ENCODE measurements at regions not wholly inside any gene's neighbourhood (a gene's known extent, or its start where the extent isn't known, plus 50 kb on each side); places are given as distances from the start of the nearest gene placed in this dataset.

DNA sequence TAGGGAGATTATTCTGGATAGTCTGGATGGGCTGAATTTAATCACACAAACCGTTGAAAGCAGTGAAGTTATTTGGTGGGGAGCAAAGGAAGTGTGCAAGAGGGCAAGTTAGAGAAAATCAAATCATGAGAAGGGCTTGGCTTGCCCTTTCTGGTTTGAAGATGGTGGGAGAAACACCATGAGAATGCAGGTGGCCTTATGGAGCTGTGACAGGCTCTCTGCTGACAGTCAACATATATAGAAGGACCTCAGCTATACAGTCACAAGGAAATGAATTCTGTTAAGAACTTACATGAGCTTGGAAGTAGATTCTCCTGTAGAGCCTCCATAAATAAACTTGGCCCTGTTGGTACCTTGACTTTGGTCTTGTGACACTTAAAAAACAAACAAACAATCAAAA, 72.3 kb downstream of the GMNC start:
- H3K9me3 Mint-ChIP-seq = peaks cover 0 to 7% of the 10 kb centered on the region in 2 donors
- no peak for ATAC-seq
- H3K27ac Mint-ChIP-seq = no peak overlapping the region
- no peak for DNase-seq (ENCODE audit: low spot score in 2 of 2)
- no peaks in the 10 kb centered on the region for H3K36me3 Mint-ChIP-seq

DNA sequence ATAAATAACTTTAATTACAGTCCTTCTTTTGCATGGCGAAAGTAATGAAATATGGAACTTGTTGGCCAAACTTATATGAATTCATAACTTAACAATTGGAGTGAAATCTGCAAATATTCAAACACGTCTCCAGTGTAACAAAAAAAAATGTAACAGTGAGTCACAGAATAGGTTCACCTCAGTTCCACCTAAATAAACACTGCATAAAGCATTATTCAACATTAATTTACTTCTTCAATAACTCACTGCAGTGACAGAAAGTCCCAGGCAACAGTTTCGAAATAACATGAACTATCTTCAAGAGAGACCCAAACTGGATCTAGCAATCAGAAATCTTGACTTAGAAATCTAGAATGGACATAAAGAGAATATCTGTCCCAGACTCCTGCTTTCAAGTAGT, 75.6 kb downstream of the GMNC start:
- Mint-ChIP-seq H3K9me3 (peaks cover 0 to 7% of the 10 kb centered on the region in 2 donors), H3K36me3 (no peaks in the 10 kb centered on the region), H3K27ac (no peak overlapping the region)
- no peak for DNase-seq (ENCODE audit: low spot score in 2 of 2)
- ATAC-seq = no peak

DNA sequence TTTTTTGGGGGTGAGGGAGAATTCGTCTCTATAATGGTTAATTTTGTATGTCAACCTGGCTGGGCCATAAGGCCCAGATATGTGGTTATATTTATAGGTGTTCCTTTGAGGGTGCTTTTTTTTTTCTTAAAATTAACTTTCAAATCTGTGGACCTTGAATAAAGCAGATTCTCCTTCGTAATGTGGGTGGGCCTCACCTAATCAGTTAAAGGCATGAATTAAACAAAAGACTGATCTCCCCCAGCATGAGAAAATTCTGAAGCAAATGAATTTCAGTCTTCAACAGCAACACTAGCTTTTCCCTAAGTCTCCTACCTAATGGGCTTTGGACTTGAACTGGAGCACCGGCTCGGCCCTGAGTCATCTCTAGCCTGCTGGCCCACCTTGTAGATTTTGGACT, 77.4 kb downstream of the GMNC start:
- peak overlapping the region in 1 of 2 donors; percentile 61 for H3K27ac Mint-ChIP-seq
- DNase-seq (ENCODE audit: low spot score in 2 of 2) = no peak
- no peaks in the 10 kb centered on the region for H3K36me3 Mint-ChIP-seq
- ATAC-seq = no peak
- H3K9me3 Mint-ChIP-seq = peaks cover 0 to 7% of the 10 kb centered on the region in 2 donors

DNA sequence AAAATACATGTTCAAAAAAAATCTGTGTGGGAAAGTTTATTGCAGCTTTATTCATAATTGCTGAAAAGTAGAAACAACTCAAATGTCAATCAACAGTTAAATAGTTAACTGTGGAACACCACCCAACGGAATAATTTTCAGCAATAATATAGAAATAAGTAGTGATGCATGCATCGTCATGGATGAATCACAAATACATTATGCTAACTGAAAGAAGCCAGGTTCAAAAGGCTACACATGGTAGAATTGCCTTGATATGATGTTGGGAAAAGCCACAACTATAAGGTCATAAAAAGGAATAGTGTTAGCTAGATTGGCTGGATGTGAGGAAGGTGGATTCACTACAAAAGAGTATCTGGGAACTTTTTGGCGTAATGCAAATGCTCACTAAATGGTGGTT, 82.0 kb downstream of the GMNC start:
- no peaks in the 10 kb centered on the region for H3K9me3 Mint-ChIP-seq
- DNase-seq (ENCODE audit: low spot score in 2 of 2) = no peak
- H3K36me3 Mint-ChIP-seq = no peaks in the 10 kb centered on the region
- H3K27ac Mint-ChIP-seq = no peak overlapping the region
- ATAC-seq = no peak

DNA sequence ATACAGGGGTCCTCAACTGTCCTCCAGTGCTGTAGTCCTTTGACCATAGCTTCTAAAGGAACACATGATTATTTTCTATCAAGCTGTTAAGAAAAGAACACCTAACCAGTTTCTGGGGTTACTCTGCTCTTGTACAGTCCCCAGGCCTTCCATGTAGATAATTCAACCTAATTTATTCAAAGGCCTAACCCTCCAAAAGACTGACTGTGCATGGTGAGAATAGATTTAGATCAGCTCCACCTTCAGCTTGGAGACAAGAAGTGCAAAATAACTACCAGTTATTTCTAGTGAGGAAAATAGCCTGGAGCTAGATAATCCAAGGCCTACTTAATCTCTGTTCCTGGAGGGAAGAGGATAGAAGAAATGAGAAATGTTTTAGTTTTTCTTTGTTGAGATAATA, 87.9 kb downstream of the GMNC start:
- Mint-ChIP-seq H3K27ac (no peak overlapping the region), H3K36me3 (peaks cover 0 to 16% of the 10 kb centered on the region in 2 donors), H3K9me3 (peaks cover 15 to 20% of the 10 kb centered on the region in 2 donors)
- no peak for DNase-seq (ENCODE audit: low spot score in 2 of 2)
- no peak for ATAC-seq

DNA sequence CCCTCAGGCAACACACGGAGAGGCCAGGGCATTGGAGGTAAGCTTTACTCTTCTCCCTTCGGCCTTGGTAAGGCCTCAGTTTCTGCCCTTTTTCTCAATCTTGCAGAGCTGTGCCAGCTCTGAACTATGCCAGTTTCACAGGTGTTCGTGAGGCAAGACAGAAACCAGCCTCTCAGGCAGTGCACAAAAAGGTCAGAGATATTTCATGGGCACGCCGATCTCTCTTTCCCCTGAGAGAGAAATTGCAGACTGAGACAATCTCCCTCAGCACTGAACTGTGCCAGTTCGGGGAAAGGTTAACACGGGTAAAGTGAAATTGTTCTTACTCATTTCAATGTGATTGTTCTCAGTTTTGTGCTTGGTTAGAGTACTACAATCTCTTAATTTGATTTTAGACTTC, 88.5 kb downstream of the GMNC start:
- ATAC-seq (no peak), DNase-seq (ENCODE audit: low spot score in 2 of 2) (no peak)
- no peak overlapping the region for H3K27ac Mint-ChIP-seq
- peaks cover 0 to 16% of the 10 kb centered on the region in 2 donors for H3K36me3 Mint-ChIP-seq
- H3K9me3 Mint-ChIP-seq = peaks cover 15 to 20% of the 10 kb centered on the region in 2 donors

DNA sequence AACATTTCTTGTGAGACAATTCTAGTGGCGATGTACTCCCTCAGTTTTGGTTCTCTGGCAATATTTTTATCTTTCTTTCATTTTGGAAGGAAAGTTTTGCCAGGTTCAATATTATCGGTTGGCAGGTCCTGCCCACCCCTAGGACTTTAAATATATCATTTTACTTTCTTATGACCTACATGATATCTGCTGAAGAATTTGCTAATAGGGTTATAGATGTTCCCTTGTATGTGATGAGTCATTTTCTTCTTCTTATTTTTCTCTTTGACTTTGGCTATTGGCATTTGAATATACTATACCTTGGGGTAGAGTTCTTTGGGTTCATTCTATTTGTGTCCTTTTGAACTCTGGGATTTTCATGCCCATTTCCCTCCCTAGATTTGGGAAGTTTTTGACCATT, 89.7 kb downstream of the GMNC start:
- H3K27ac Mint-ChIP-seq = no peak overlapping the region
- no peak for ATAC-seq
- DNase-seq (ENCODE audit: low spot score in 2 of 2) = no peak
- peaks cover 0 to 16% of the 10 kb centered on the region in 2 donors for H3K36me3 Mint-ChIP-seq
- H3K9me3 Mint-ChIP-seq = peaks cover 15 to 20% of the 10 kb centered on the region in 2 donors

DNA sequence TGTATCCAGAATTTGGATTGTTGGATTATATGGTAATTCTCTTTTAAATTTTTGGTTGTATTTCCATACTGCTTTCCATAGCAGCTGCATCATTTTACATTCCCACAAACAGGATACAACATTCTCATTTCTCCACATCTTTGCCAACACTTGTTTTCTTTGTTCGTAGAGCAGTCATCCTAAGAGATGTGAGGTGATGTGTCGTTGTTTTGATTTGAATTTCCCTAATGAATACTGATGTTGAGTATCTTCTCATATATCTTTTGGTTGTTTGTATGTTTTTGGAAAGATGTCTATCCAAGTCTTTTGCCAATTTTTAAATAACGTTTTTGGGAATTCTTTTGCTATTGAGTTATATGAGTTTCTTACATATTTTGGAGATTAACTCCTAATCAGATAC, 93.6 kb downstream of the GMNC start:
- DNase-seq (ENCODE audit: low spot score in 2 of 2) = no peak
- Mint-ChIP-seq H3K27ac (no peak overlapping the region), H3K9me3 (peaks cover 11 to 15% of the 10 kb centered on the region in 2 donors), H3K36me3 (peaks cover 0 to 9% of the 10 kb centered on the region in 2 donors)
- no peak for ATAC-seq

DNA sequence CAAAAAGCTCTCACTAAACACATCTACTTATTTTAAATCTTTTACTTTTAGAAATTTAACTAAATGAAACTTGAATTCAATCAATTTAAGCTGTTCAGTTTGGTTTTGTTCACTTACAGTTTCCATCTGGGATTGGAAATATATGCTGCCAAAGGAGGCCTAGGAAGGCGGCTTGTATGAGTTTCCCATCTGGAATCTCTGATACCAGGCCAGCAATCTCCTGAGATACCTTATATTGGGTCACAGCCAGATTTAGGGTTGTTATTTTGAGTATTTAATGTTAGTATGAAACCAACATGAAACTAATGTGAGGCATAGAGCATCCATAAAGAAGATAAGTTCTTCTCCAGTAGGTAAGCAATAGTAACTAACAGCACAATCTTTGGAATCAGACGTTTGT, 94.6 kb downstream of the GMNC start:
- Mint-ChIP-seq H3K36me3 (no peaks in the 10 kb centered on the region), H3K27ac (no peak overlapping the region), H3K9me3 (peaks cover 4 to 6% of the 10 kb centered on the region in 2 donors)
- ATAC-seq (no peak), DNase-seq (ENCODE audit: low spot score in 2 of 2) (no peak)

DNA sequence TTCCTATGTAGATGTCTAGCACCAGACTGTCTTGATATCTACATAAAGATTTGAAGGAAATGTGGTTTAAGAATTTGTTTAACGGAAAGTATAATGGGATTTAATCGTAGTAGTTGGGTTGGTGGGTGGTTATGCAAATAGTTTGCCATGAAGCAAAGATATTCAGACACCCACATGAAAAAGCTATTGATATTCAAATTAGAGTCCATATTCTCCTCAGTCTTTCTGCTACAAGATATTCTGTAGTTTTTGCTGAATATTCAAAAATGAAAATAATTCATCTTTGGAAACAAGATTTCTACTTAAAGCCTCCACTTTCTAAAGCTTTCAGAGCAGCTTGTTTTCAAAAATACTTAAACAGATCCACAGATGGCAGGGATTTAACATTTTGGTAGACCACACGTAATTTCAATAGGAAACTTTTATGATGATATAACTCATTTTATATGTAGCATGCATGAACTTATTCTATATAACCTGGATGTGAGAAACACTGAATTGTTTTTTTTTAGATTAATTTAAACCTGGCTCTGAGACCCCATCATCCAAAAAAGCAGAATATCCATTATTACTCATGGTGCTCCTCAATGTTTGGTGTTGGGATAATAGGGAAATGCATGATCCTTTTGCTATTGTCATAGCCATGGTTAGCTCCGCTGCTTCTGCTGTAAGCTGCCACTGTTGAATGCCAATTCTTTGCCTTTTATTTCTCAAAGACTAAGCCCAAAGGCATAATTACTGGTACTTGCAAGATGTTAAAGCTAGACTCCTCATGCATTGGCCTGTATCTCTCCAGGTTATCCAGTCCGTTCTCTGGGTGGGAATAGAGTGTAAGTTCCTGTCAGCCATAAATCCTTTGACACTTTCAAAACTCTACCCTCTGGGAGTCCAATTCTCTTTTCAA, 98.0 kb downstream of the GMNC start:
- H3K9me3 Mint-ChIP-seq = no peaks in the 10 kb centered on the region
- no peaks in the 10 kb centered on the region for H3K36me3 Mint-ChIP-seq
- DNase-seq (ENCODE audit: low spot score in 2 of 2) = no peak
- no peak overlapping the region for H3K27ac Mint-ChIP-seq
- ATAC-seq = no peak

DNA sequence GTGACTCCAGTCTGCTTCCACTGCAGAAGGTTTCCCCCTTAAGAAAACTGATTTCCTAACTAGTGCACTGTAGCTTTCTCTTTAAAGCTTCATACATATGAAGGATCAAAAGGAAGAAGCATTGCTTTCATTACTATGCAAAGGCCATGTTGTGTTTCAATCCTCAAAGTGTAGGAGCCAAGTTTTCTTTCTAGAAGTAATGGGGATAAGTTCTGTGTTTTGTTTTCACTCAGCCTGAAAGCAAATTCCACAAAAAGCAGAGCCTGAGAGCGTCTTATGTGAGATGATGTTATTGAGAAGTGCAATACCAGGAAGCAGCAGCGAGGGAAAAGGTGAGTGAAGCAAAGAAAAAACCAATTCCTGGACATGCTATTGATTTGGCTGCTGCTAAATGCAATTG, 99.7 kb downstream of the GMNC start:
- Mint-ChIP-seq H3K27ac (no peak overlapping the region), H3K36me3 (no peaks in the 10 kb centered on the region), H3K9me3 (no peaks in the 10 kb centered on the region)
- no peak for ATAC-seq
- no peak for DNase-seq (ENCODE audit: low spot score in 2 of 2)

DNA sequence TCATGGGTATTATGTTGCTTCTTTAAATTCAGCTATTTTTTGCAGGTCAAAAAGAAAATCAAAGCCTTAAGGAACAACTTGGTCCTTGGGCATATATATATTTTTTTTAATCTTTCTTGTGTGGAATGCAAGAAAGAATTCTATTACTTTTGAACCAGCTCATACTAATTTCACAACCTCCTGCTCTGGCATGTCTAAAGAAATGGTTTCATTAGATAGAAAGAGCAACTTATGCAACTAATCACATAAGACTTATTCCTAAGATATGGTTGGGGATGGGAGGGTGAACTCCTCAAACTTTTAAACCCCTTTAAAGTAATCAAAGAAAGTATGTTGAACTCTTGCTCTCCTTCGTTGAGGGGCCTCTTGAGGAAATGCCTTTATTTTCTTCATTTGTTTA, 114.9 kb downstream of the GMNC start:
- DNase-seq (ENCODE audit: low spot score in 2 of 2) (no peak), ATAC-seq (no peak)
- no peak overlapping the region for H3K27ac Mint-ChIP-seq
- no peaks in the 10 kb centered on the region for H3K36me3 Mint-ChIP-seq
- no peaks in the 10 kb centered on the region for H3K9me3 Mint-ChIP-seq

DNA sequence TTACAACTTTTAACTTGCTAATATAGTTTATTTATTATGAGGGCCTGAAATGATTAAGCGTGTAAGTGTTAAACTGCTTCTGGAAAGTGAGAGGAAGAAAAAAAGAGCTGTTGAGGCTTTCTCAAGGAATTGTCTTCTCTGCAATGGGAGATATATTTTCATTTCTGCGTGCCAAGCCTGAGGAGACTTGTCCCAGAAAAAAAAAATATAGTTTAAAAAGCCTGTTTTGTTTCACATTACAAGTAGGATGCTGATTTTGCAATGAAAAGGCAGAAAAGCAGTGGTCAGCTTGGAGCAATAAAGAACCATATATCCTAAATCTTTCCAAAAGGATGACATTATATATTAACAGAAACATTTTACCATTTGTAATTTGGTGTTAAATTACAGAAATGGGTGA, 115.5 kb downstream of the GMNC start:
- Mint-ChIP-seq H3K36me3 (no peaks in the 10 kb centered on the region), H3K27ac (no peak overlapping the region), H3K9me3 (no peaks in the 10 kb centered on the region)
- DNase-seq (ENCODE audit: low spot score in 2 of 2) (no peak), ATAC-seq (no peak)

DNA sequence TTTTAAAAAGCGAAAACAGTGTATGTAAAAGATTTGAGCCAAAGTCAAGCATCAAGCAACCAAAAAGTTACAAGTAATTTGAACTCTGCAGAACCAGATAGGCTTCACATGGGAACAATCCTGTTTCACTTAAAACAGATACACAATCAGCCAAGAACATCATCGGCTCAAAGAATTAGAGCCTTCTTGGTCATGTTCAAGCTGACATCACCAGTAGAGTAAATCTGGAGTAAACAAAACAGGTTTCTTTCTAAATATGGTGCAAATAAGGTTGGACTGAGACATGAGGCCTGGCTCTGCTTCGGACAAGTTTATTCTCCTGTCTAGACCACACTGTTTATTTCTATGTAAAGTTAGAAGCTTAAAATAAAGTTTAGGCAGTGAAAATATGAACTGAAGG, 116.0 kb downstream of the GMNC start:
- H3K27ac Mint-ChIP-seq = no peak overlapping the region
- DNase-seq (ENCODE audit: low spot score in 2 of 2) = no peak
- no peak for ATAC-seq
- no peaks in the 10 kb centered on the region for H3K9me3 Mint-ChIP-seq
- H3K36me3 Mint-ChIP-seq = no peaks in the 10 kb centered on the region

DNA sequence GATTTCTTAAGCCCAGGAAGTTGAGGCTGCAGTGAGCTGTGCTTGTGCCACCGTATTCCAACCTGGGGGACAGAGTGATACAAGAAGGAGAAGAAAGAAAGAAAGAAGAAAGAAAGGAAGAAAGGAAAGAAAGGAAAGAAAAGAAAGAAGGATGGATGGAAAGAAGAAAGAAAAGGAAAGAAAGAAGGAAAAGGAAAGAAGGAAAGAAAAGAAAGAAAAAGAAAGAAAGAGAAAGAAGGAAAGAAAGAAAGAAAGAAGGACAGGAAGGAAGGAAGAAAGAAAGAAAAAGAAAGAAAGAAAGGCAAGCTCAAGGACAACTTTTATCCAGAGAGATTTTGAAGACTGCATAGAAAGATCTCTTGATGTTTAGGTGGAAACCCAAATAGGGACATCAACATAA, 120.7 kb downstream of the GMNC start:
- H3K9me3 Mint-ChIP-seq = no peaks in the 10 kb centered on the region
- H3K27ac Mint-ChIP-seq = no peak overlapping the region
- DNase-seq (ENCODE audit: low spot score in 2 of 2) = no peak
- H3K36me3 Mint-ChIP-seq = no peaks in the 10 kb centered on the region
- no peak for ATAC-seq

DNA sequence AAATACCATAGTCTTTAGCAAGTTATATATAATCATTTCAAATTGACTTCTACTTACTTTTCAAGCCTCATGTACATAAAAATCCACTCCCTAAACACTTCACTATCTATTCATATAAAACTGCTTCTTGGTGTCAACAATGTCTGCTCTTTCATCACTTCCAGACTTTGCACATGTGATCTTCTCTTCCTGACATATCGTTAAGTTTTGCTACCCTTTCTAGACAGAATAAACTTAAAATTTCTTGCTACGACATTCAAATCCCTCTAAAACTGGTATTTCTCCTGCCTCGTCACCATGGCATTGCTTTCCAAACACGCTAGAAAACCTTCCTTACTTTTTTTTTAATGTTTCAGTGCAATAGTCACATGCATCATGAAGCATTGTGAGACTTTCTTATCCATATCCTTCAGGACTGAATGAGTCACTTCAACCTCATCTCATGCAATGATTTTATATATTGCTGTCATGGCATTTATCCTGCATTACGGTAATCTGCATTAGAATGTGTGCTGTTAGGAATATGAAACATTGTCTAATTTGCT, 122.8 kb downstream of the GMNC start:
- DNase-seq (ENCODE audit: low spot score in 2 of 2) (no peak), ATAC-seq (no peak)
- H3K36me3 Mint-ChIP-seq = no peaks in the 10 kb centered on the region
- H3K9me3 Mint-ChIP-seq = no peaks in the 10 kb centered on the region
- H3K27ac Mint-ChIP-seq = no peak overlapping the region

DNA sequence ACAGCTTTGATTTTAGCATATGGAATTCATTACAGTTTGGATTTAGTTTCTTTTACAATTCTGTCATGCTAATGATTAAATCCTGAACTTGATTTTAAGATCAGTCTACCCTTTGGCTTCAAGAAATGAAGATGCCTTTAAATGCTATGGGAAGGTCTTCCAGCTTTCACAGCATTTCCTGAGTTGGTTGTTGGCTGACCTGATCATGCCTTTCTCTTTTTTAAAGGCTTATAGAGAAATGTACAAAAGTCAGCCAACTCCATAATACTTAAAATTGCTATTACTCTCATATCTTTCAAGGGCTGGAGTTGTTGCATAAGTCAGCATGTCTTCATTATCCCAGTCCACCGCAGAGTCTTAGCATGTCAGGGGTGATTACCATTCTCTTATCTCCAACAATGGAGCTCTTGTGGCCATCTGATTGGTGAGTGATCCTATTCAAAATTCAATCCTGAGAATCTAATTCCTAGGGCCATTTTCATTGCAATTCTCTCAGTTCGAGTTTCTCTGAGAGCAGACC, 123.8 kb downstream of the GMNC start:
- H3K9me3 Mint-ChIP-seq = no peaks in the 10 kb centered on the region
- ATAC-seq (no peak), DNase-seq (ENCODE audit: low spot score in 2 of 2) (no peak)
- H3K27ac Mint-ChIP-seq = no peak overlapping the region
- H3K36me3 Mint-ChIP-seq = no peaks in the 10 kb centered on the region

DNA sequence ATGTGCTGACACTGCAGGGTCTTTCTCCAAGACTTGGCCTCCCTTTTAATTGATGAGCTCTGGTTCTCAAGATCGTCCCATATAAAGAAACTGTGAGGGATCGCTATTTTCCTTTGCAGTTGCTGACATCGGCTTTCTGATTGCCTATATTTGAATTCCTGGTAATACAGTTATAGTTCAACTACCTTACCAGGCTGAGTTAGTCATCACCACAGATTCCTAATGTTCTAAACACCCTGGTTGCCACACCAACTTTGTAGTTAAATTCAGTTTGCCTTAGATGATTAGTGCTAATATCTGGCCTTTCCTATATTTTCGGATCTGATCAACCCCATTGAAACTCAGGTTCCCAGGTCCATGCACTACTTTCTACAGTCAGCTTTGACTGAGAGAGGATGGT, 125.0 kb downstream of the GMNC start:
- H3K36me3 Mint-ChIP-seq = no peaks in the 10 kb centered on the region
- H3K9me3 Mint-ChIP-seq = no peaks in the 10 kb centered on the region
- no peak overlapping the region for H3K27ac Mint-ChIP-seq
- no peak for DNase-seq (ENCODE audit: low spot score in 2 of 2)
- no peak for ATAC-seq

Measured in activated naive CD4-positive, alpha-beta T cell treated with anti-CD3 and anti-CD28 coated beads, Interleukin-2, amount 50 U/mL, for 72 hours (primary cell).